ENCODE measurements at regions not wholly inside any gene's neighbourhood (a gene's known extent, or its start where the extent isn't known, plus 50 kb on each side); places are given as distances from the start of the nearest gene placed in this dataset.
"Not testable (repeated sequence)": the region's sequence is repeated elsewhere in the genome, so short reads cannot be mapped to it uniquely, and the experiment has no call there.

- TF ChIP-seq CTCF (IDR thresholded peaks at IDR 0.05; ENCODE audit: insufficient read depth, low read depth, low read length): no peak
- Histone ChIP-seq H3K4me3 (ENCODE audit: low read depth, low read length) (no peak overlapping the region), H3K27me3 (ENCODE audit: control insufficient read depth, insufficient read depth, low read length) (no peaks in the 10 kb centered on the region), H3K36me3 (ENCODE audit: control insufficient read depth, insufficient read depth, low read length) (no peaks in the 10 kb centered on the region)
- ChIA-PET CTCF (interaction anchor here (0.7 to 1.9 kb wide), 3 partner anchors 9 to 1054 kb away, joined by 3 to 10 read pairs (median 4); no protein-coding TSS in a partner anchor), POLR2A (no interaction called here)
- DNase-seq (ENCODE audit: low read depth): no peak
These were observed 102.2 kb upstream of the HAO2 start for GRCh38 chr1:119266386-119266785.

- Histone ChIP-seq H3K36me3 (ENCODE audit: control insufficient read depth, insufficient read depth, low read length) (no peaks in the 10 kb centered on the region), H3K4me3 (ENCODE audit: low read depth, low read length) (no peak overlapping the region), H3K27me3 (ENCODE audit: control insufficient read depth, insufficient read depth, low read length) (no peaks in the 10 kb centered on the region)
- TF ChIP-seq CTCF (IDR thresholded peaks at IDR 0.05; ENCODE audit: insufficient read depth, low read depth, low read length): no peak
- POLR2A ChIA-PET: no interaction called here
- no peak for DNase-seq (ENCODE audit: low read depth)
- CTCF ChIA-PET: interaction anchor here (0.7 to 1.4 kb wide), 2 partner anchors 100 to 1055 kb away, joined by 3 to 4 read pairs; no protein-coding TSS in a partner anchor
These were observed 101.7 kb upstream of the HAO2 start for GRCh38 chr1:119266858-119267257.

- POLR2A ChIA-PET; H3K27me3 ChIP-seq (ENCODE audit: control insufficient read depth, insufficient read depth, low read length); DNase-seq (ENCODE audit: low read depth); H3K4me3 ChIP-seq (ENCODE audit: low read depth, low read length); H3K36me3 ChIP-seq (ENCODE audit: control insufficient read depth, insufficient read depth, low read length): not testable (repeated sequence)
- CTCF ChIA-PET: interaction anchor here (1.4 kb wide), 1 partner anchor 100 kb away, joined by 4 read pairs; no protein-coding TSS in a partner anchor
These were observed 101.3 kb upstream of the HAO2 start for GRCh38 chr1:119267288-119267687.

GRCh38 chr1:119268879-119269278 is 99.7 kb upstream of the HAO2 start:
- TF ChIP-seq CTCF (IDR thresholded peaks at IDR 0.05; ENCODE audit: insufficient read depth, low read depth, low read length): no peak
- H3K4me3 ChIP-seq (ENCODE audit: low read depth, low read length): no peak overlapping the region
- CTCF ChIA-PET: no interaction called here
- no peaks in the 10 kb centered on the region for H3K36me3 ChIP-seq (ENCODE audit: control insufficient read depth, insufficient read depth, low read length)
- 0 out of 2 replicates have a peak, but pooled peaks cover 2% of the 10 kb centered on the region for H3K27me3 ChIP-seq (ENCODE audit: control insufficient read depth, insufficient read depth, low read length)
- POLR2A ChIA-PET: no interaction called here
- DNase-seq (ENCODE audit: low read depth): no peak

DNA sequence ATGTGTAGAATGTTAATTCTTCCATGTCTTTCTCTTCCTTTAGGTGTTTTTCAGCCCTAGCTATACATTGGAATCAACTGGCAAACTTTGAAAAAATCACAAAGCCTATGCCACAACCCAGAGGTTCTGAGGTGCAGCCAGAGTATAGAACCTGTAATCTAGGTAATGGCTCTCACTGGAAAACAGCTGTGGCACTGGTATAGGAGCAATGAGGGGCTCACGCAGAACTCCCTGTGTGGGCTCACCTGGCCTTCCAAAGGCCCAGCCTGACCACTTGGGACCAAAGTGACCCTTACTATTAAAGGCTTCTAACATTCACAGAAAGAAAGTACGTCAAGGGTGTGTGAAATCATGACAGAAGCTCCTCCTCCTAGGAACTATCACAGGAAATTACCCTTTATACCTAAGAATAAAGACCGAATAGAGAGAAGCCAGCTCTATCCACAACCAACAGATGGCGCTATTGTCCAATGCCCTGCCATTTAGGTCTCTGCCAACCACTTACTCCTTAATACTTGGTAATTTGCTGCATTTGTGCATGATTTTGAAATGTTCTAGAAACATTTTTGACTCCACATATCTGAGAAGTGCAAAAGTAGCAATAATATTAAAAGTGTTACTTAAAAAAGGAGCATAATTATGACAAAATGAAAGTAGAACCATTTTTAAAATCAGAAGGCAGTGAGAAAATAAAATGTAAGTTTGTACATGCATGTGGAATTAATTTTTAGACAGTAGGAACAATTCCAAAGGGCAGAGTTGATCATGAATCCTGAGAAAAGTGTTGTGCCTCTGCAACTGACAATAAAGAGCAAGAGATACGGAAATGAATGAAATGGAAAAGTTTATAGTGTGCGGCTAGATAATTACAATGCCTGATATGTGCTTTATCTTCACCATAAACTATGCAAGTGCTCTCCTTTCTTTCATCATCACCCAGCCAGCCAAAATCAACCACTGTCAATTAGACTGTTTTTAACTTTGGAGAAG is 93.1 kb upstream of the HAO2 start:
- peak; percentile 43 for DNase-seq (ENCODE audit: low read depth)
- CTCF ChIA-PET: interaction anchor here (0.6 to 11.9 kb wide), 38 partner anchors 10 to 1308 kb away, joined by 3 to 161 read pairs (median 4); partner anchors contain the start of genes HAO2 and WARS2
- TF ChIP-seq CTCF (IDR thresholded peaks at IDR 0.05; ENCODE audit: insufficient read depth, low read depth, low read length): peak; percentile 91
- H3K36me3 ChIP-seq (ENCODE audit: control insufficient read depth, insufficient read depth, low read length): no peaks in the 10 kb centered on the region
- no peak overlapping the region for H3K4me3 ChIP-seq (ENCODE audit: low read depth, low read length)
- H3K27me3 ChIP-seq (ENCODE audit: control insufficient read depth, insufficient read depth, low read length): 0 out of 2 replicates have a peak, but pooled peaks cover 2% of the 10 kb centered on the region
- POLR2A ChIA-PET: no interaction called here

Data from BJ (cell line).